Smooth muscle cell (in vitro differentiated cells): ENCODE measurements at regions not wholly inside any gene's neighbourhood (a gene's known extent, or its start where the extent isn't known, plus 50 kb on each side); places are given as distances from the start of the nearest gene placed in this dataset.
"Not testable (repeated sequence)": the region's sequence is repeated elsewhere in the genome, so short reads cannot be mapped to it uniquely, and the experiment has no call there.

Experiments used
- DNase-seq: peaks from one replicate; lab custom pipeline; 2025; ENCODE audit not compliant: unreplicated experiment; lab: John Stamatoyannopoulos, UW
- H2AFZ ChIP-seq: fragments of 200-600 bp; sonication (generic); 2 replicates; pipeline ENCODE4 v1.6.0; 2016; ENCODE audit warnings: antibody characterized with exemption, low read depth, mild to moderate bottlenecking
- H3F3A ChIP-seq: fragments of 200-600 bp; sonication (generic); 2 replicates; pipeline ENCODE4 v1.6.0; 2017; ENCODE audit warnings: antibody characterized with exemption, low read depth
- H3K27ac ChIP-seq: fragments of 200-600 bp; sonication (generic); 2 replicates; pipeline ENCODE4 v1.5.1; 2016; ENCODE audit warnings: low read depth, mild to moderate bottlenecking
- H3K27me3 ChIP-seq: fragments of 200-600 bp; sonication (generic); 2 replicates; pipeline ENCODE4 v1.6.1; 2016; ENCODE audit warnings: low read depth, mild to moderate bottlenecking
- H3K36me3 ChIP-seq: fragments of 200-600 bp; sonication (generic); 2 replicates; pipeline ENCODE4 v1.5.1; 2016; ENCODE audit warnings: low read depth
- H3K4me1 ChIP-seq: fragments of 200-600 bp; sonication (generic); 2 replicates; pipeline ENCODE4 v1.5.1; 2016; ENCODE audit warnings: low read depth
- H3K4me2 ChIP-seq: fragments of 200-600 bp; sonication (generic); 2 replicates; pipeline ENCODE4 v1.6.0; 2016; ENCODE audit warnings: mild to moderate bottlenecking
- H3K4me3 ChIP-seq: fragments of 200-600 bp; sonication (generic); 2 replicates; pipeline ENCODE4 v1.5.1; 2016; ENCODE audit warnings: mild to moderate bottlenecking
- H3K79me2 ChIP-seq: fragments of 200-600 bp; sonication (generic); 2 replicates; pipeline ENCODE4 v1.6.0; 2016; ENCODE audit warnings: low read depth, mild to moderate bottlenecking
- H3K9ac ChIP-seq: fragments of 200-600 bp; sonication (generic); 2 replicates; pipeline ENCODE4 v1.6.0; 2016; ENCODE audit warnings: low read depth
- H3K9me3 ChIP-seq: fragments of 200-600 bp; sonication (generic); replicated peaks from 2 replicates; pipeline ENCODE4 v1.5.1; 2016; ENCODE audit warnings: low read depth
- H4K20me1 ChIP-seq: fragments of 200-600 bp; sonication (generic); 2 replicates; pipeline ENCODE4 v1.6.0; 2016; ENCODE audit warnings: low read depth
- CTCF ChIP-seq: fragments of 200-600 bp; sonication (generic); IDR thresholded peaks from 2 replicates; pipeline ENCODE4 v1.5.1; 2017; ENCODE audit warnings: borderline replicate concordance, mild to moderate bottlenecking, antibody characterized with exemption; ENCODE audit not compliant: insufficient read depth, poor library complexity, severe bottlenecking
- WGBS: methylation state at CpG from one replicate; pipeline ENCODE4 v1.1.7; 2016; ENCODE audit warnings: low lambda C conversion rate; 5-methylcytosine and 5-hydroxymethylcytosine counted together

- Histone ChIP-seq H3K4me3 (no peak overlapping the region), H3K9me3 (peaks cover 21% of the 10 kb centered on the region), H3K4me1 (no peaks in the 10 kb centered on the region), H3K9ac (no peak overlapping the region), H3K27me3 (no peaks in the 10 kb centered on the region), H3K79me2 (no peaks in the 10 kb centered on the region), H3F3A (no peaks in the 10 kb centered on the region), H2AFZ (no peak overlapping the region), H3K27ac (no peak overlapping the region), H3K36me3 (no peaks in the 10 kb centered on the region), H3K4me2 (no peak overlapping the region), H4K20me1 (no peaks in the 10 kb centered on the region)
- WGBS, result 94% methylated on average over 7 of the region's 7 CpGs
- no peak for TF ChIP-seq CTCF
- DNase-seq, result no peak
Observed at GRCh38 chr7:106448992-106449859, 164.4 kb upstream of the NAMPT start.

- Histone ChIP-seq H3K4me3 (no peak overlapping the region), H3K9me3 (peaks cover 21% of the 10 kb centered on the region), H4K20me1 (no peaks in the 10 kb centered on the region), H3K27ac (no peak overlapping the region), H3K4me1 (no peaks in the 10 kb centered on the region), H3K79me2 (no peaks in the 10 kb centered on the region), H2AFZ (no peak overlapping the region), H3K9ac (no peak overlapping the region), H3K36me3 (no peaks in the 10 kb centered on the region), H3F3A (no peaks in the 10 kb centered on the region), H3K4me2 (no peak overlapping the region), H3K27me3 (no peaks in the 10 kb centered on the region)
- TF ChIP-seq CTCF, result no peak
- 0% methylated on average over 1 of the region's 1 CpG for WGBS
- DNase-seq, result no peak
Observed at GRCh38 chr7:106448346-106448991, 163.7 kb upstream of the NAMPT start.

GRCh38 chr7:106447318-106447847, 162.6 kb upstream of the NAMPT start:
- Histone ChIP-seq H3K4me2 (no peak overlapping the region), H2AFZ (no peak overlapping the region), H3K4me3 (no peak overlapping the region), H3K27me3 (no peaks in the 10 kb centered on the region), H3K79me2 (no peaks in the 10 kb centered on the region), H3K9ac (no peak overlapping the region), H3K4me1 (no peaks in the 10 kb centered on the region), H3K36me3 (no peaks in the 10 kb centered on the region), H3F3A (no peaks in the 10 kb centered on the region), H3K9me3 (peaks cover 11% of the 10 kb centered on the region), H4K20me1 (no peaks in the 10 kb centered on the region), H3K27ac (no peak overlapping the region)
- 92% methylated on average over 3 of the region's 3 CpGs for WGBS
- TF ChIP-seq CTCF, result no peak
- DNase-seq, result no peak

GRCh38 chr7:106445366-106445765, 160.6 kb upstream of the NAMPT start:
- H4K20me1 ChIP-seq, DNase-seq: not testable (repeated sequence)

More at GRCh38 chr7:106445366-106445765, 160.6 kb upstream of the NAMPT start:
- not testable (repeated sequence) for H2AFZ ChIP-seq, H3K4me3 ChIP-seq, H3K27ac ChIP-seq, H3K4me2 ChIP-seq, H3K9me3 ChIP-seq, H3K27me3 ChIP-seq, H3K36me3 ChIP-seq, H3K9ac ChIP-seq, H3K79me2 ChIP-seq, H3K4me1 ChIP-seq, H3F3A ChIP-seq
